GM19240 (cell line): ENCODE measurements at regions not wholly inside any gene's neighbourhood (a gene's known extent, or its start where the extent isn't known, plus 50 kb on each side); places are given as distances from the start of the nearest gene placed in this dataset.
A peak's percentile ranks its signal among the peaks of the same experiment; 100 is the strongest.

Experiments used
- DNase-seq: peaks from one replicate; pipeline ENCODE4 v3.0.0; 2011; ENCODE audit warnings: low spot score; ENCODE audit not compliant: insufficient read length

DNA sequence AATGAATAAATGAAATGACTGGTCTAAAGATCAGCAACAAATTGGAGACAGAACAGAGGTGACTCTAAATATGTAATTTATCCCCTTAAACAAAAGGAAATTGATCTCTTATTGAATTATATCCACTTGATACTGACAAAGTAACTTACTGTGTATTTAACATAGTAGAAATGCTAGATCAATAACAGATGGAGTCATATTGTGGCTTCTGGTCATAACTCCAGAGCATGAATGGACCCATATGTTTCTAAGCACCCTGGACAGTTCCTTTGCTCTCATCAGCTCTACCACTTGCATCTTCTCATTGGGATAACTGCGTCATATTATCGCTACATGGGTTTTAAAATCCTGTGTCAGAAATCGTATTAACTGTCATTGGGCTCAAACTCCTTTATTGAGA, 222.3 kb downstream of the ETS1 start:
- DNase-seq = no peak

DNA sequence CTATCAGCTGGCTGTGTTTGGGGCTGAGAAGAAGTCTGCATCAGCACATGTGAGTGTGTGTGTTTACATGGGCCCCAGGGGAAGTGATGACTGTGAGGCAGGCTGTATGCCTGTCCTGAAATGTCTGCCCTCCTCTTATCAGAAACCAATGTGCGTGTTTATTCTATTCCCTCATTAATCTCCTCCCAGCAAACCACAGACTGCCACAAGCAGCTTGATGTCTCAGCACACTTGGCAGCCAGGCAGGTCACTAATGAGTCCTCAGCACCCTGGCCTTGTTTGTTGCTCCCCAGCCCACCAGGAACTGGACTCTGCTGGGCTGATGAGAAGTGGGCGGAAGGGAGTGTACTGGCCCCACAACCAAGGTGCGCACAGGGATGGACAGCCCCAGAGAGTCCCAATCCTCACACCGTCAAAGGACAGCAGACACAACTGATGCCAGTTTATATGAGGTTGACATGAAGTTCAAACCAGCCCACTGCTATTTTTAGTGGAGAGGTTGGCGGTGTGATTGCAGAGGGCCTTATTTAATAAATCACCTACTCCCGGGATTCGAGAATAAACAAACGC, 225.8 kb downstream of the ETS1 start:
- no peak for DNase-seq

DNA sequence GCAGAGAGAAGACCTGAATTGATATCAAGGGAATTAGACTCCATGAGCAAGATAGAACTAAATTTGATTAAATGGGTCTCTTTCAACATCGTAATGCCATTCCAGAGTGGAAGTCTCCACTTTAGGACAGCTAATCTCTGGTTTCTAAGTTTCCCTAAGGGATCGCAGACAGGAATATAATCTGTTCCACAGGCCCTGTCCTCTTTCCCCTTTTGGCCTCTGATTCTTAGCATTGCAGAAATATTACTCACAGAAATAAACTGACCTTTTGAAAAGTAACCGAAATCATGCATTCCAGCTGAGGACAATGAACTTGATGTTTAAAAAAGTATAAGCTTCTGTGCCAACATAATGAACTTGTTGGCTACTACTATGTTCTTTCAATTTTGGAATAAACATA, 227.8 kb downstream of the ETS1 start:
- DNase-seq = no peak

DNA sequence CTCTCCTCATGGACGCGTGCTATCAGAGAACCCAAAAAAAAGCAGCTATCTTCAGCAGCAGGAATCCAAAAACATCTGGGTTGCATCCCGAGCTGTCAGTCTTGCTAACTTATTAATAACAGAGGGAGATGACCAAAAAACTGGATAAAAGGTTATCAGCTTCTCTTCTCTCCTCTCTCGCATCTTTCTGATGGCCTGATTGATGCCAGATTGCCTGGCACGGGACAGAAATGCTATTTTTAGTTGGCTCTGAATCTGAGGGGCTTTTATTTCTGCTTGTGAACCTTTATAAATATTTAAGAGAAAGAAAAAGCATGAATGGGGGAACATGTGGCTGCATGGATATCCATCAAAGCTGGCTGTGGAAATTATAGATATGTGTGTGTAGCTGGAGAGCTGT, 230.3 kb downstream of the ETS1 start:
- DNase-seq = no peak

DNA sequence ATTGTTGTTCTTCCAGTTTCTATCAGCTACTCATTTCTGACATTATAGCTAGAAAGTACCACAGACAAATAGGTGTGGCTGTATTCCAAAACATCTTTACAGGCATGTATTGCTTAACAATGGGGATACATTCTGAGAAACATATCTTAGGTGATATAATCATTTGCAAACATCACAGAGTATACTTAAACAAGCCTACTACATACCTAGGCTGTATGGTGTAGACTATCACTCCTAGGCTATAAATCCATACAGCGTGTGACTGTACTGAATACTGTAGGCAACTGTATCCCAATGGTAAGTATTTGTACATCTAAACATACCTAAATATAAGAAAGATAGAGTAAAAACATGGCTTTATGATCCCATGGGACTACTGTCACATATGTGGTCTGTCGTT, 231.8 kb downstream of the ETS1 start:
- DNase-seq = no peak

DNA sequence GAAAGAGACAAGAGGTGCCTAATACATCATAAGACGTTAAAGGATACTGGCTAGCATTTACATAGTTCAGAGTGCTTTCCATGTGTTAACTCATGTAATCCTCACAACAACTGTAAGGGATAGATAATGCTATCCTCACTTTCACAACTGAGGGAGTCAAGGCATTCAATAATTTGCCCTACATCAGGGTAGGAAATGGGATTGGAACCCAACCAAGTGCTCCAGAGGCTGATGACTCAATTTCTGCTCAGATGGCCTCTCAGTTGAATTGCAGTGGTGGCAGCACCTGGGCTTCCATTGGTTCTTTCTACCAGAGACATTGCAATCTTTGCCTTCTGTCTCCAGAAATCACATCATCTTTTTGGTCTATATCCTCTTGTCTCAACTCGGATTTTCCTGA, 232.9 kb downstream of the ETS1 start:
- DNase-seq = no peak

DNA sequence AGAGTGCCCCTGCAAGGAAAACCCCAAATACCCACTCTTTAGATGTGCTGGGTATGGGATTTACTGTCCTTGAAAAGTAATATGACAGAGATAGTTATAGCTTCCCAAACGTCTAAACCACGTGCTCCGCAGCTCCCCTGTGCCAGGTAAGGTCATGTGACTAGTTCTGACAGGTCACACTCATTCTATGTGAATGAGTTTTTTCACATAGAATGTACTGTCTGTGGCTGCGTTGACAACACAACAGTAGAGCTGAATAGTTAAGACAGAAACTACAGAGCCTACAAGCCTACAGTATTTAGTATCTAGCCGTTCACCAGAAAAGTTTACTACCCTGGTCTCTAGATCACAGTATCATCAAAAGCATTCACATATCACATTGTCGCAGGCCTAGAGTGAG, 236.2 kb downstream of the ETS1 start:
- no peak for DNase-seq

DNA sequence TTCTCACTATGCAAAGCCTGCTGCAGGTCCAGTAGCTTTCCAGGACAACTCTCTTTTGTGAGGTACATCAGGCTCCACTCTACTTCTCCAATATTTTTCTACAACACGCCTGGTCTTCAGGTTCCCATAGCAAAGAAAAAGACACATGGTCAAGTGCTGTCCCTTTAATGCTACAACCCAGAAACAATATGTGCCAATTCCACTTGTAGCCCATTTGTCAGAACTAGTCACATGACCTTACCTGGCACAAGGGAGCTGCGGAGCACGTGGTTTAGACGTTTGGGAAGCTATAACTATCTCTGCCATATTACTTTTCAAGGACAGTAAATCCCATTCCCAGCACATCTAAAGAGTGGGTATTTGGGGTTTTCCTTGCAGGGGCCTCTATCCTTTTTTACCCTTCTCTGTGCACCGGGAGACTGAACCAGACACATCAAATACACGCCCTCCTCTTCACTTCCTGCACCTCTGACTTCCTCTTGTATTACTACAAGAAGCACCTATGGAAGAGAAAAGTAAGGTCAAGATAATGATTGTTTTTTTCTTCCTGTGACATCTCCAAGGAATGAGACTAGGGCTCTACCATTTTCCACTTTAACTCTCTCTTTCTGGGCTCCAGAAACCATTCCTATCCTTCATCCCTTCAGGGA, 237.6 kb downstream of the ETS1 start:
- no peak for DNase-seq

DNA sequence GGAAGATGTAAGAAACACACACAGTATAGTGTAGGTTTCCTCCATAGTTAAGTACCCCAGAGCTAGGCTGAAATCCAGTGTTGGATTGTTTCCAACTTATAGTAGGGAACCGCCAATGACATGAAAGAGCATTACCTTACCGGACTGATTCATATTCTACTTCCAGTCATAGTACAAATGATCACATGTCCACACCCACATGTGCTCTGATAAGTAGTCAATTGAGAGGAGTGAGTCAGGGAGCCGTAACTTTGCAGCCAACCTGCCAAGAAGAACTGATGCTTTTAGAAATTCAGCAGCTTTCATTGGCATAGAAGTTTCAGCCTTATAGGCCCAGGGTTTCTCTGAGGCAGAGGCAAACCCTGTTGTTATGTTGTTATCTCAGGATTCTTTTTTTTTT, 240.6 kb downstream of the ETS1 start:
- no peak for DNase-seq

DNA sequence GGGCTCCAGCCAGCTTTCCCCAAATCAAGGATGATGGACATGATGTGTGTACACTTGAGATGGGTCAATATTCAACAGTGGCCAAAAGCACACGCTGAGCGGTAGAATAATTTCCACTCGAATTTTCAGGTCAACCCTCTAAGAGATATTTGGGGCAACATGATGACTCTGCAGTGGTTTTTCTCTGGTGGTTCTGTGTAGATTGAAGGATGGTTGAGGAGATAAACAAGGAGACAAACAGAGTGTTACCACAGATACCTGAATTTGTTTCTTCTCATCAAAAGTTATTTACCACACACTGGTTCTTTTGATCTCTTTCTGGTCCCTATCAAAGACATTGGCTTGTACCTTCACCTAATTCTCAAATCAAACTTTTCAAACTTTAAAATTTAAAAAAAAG, 242.0 kb downstream of the ETS1 start:
- DNase-seq = no peak

DNA sequence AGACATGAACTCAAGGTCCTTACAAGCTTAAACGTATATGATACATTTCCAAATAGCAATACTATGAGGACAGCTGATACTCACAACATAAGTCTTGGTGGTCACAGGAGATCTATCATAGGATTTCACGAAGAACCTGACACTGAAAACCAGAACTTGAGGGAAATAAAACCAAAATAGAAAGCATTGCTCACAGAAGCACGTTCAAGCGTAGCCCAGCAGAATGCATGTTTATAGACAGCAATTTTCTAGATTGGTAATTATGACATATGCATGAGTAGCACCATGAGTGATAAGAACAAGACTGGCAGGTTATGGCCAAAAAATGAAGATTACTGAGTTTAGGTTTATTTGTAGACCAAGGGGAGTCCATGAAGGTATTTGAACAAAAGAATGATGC, 243.5 kb downstream of the ETS1 start:
- no peak for DNase-seq

DNA sequence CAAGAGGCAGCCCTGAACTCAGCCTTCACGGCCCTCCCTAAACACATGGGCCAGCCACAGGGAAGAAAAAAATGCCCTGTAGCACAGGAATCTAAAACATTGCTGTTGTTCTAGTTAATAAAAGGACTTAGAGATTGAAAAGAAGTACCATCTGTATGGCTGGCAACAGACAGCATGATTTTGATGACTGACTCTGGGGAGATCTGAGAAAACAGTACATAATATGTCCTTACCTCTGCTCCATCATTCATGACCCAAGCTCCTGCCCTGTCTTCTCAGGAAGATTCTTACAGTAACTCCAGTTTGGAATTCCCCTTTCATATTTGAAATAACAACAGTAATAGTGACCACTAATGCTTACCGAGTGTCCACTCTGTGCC, 244.2 kb downstream of the ETS1 start:
- DNase-seq = no peak

DNA sequence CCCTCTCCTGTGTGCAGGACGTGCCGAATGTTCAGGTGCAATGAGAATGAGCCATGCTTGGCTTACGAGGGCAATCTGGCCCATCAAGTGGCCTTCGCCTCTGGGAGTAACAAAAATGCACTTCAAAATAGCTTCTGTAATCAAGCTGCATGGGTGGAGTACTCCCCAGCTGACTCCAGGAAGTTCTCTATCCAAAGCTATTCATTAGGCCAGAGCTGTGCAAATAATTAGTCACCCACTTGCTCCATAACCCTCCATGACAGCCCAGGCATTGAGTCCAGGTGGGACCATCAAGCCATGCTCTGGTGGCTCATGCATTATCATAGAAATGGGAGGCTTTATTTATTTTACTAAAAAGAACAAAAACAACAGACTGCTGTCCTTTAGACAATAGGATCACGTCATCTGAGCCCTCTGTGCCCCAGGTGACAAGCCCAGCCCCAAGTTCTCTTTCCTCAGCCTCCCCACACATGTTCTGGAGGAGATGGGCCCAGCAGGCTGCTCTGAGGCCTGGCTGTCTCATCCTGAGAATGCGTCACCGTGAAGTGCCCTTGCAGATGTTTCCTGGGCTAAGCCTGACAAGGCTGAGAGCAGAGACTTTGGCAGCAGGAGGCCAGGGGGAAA, 244.7 kb downstream of the ETS1 start:
- DNase-seq = peak; percentile 51

DNA sequence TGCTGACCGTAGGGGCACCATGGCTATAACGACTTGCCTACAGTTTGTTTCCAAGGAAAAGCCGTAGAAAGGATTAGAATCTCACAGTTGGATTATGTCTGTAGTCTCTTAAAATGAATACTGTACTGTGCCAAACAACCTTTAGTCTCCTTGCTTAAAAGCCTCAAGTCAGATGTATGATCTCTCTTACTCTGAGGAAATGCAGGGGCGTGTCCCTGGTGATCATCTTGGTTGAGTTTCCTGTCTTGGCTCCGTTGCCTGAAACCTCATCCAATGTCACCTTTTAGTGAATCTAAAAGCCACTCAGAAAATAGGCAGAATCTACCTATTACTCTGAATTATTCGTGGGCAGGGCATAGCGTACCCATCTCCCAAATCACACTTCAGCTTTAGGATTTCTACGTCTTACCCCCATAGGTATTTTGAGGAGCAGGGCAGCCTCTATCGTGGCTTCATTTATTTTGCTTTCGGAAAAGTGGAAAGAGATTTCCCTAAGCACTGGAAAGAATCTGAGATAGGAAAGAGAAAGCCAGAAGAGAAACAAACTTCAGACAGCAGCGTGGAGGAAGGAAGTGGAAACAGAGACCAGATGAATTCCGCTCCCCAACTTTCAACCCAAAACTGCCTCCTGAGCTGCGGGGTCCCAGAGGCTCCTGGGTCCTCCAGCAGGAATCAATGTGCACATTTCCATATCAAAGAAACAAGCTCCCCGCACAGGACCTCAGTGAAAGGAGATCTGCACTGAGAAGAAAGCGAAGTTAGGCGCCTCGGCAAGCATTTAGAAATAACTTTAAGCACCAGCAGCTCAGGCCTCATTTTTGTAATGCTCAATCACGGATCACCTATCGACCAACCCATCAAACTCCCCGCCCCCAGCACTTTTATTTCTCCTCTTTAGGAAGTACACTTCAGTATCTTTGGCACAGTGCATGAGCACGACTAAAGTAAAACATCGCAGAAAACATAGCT, 245.8 kb downstream of the ETS1 start:
- DNase-seq = no peak

DNA sequence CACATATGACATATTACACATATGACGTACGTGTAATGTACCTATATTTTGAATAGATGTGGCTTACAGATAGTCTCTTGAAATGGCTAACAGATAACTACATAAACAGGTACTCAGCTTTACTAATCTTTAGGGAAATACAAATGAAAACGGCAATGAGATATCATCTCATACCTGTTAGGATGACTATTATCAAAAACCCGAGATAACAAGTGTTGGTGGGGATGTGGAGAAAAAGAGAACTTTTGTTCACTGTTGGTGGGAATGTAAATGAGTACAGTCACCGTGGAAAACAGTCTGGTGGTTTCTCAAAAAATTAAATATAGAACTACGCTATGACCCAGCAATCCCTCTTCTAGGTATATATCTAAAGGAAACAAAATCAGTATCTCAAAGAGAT, 247.6 kb downstream of the ETS1 start:
- no peak for DNase-seq

DNA sequence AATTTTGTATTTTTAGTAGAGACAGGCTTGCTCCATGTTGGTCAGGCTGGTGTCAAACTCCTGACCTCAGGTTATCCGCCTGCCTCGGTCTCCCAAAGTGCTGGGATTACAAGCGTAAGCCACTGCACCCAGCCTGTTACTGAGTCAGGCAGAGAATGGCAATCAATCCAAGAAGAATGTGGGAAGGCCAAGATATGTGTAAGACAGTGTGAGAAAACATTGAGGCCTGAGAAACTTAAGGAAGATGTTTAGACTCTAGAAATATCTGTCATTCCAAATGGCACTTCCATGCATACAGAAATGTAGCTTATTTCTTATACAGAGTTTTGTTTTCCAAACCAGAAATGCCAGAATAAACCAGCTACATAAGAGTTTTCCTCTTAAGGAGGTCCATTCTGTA, 248.5 kb downstream of the ETS1 start:
- DNase-seq = no peak

DNA sequence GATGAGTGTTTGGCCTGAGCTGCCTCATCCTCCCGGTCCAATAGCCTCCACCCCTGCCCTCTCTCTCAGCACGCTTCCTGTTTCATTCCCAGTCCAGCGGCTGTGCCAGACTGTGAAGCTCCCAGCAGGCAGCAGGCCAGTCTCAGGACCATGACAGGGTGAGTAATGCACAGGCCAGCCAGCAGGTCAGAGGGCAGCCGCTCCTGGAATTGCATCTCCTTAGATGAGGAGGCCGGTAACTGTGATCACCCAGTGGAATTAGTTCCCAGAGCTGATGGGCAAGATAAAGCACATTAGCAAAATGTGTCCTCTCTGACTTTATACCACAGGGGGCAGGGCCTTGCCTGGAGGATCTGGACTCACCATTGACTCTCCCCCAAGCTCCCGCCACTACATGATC, 251.2 kb downstream of the ETS1 start:
- DNase-seq = no peak

DNA sequence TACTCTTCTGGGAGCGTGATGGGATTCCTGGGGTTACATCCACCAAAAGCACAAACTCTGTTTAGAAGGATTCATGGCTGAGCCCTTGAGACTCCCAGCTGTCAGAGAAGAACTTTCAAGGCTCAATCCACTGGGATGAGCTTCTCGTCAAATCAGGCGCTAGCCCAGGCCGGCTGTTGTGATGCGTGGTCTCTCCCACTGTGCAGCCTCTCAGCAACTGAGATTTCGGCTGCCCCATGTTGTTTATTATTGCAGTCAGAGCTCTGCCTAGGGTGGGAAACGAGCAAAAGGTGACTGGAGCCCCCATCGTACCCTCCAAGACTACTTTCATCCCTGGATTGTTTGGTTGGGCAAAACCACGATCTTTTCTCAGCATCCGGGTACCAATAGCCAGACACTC, 251.6 kb downstream of the ETS1 start:
- no peak for DNase-seq

DNA sequence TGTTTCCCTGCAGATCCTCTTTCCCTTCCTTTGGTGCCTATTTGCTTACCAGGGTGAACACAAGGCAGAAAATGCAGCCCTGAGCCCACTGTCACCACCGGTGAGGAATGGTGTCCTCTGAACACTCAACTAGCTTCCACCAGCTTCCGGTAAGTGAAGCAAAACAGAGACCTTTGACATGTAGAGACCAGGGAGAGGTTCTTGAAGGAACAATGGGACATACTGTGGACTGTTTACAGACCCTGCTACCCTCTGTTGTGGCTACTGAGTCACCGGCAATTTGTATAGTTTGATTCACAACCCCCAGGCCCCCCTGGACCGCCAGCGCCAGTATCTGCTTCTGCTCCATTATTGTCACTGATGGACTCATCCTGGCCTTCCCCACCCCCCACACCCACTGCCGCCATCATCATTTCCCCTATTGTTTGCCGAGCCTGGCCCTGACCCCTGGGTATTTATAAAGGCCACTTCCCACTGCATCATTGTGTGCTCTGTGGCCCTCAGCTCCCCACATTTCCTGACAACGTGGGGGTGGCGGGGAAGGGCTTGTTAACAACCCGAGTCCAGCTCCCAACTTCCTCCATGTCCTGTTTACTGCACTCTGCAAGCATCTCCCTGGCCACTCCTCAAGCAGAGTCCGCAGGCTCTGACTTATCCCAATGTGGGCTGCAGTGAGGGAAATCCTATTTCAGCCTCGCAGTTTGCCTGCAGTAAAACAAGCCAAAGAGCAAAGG, 252.9 kb downstream of the ETS1 start:
- no peak for DNase-seq

DNA sequence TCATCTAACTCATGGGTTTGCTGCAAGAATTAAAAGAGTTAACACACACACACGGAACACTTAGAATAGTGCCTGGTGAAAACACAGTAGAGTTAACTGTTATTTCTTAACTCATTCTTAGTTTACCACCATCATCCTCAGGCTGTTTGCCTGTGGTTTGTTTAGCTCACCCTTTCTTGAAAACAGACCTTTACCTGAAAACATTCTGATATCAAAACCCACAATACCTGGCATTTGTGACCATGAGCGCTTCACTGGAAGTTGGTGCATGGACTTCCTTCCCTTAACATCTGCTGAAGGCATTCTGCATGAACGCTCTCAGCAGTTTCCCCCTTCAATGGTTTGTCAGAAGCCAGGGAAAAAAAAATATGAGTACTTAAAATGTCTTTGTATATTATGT, 256.0 kb downstream of the ETS1 start:
- no peak for DNase-seq

DNA sequence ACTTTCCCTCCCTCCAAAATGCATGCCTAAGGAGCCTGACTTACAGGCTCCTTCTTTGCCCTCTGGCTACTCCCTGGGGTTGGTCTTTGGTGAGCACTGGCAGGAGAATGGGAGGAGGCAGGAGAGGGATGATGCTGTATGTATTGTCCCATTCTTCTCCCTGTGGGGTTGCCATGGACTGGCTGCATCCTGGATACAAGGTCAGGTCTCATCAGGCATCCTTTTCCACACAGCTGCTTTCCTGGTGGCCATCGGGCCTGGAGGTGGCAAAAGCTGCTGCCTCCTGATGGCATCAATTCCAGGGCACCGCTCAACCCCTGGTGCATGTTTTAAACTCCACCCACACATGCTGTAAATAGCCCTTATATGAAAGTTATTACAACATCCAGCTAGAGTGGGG, 257.2 kb downstream of the ETS1 start:
- no peak for DNase-seq
